GM21515 (cell line): ENCODE measurements at regions not wholly inside any gene's neighbourhood (a gene's known extent, or its start where the extent isn't known, plus 50 kb on each side); places are given as distances from the start of the nearest gene placed in this dataset.
"Not testable (repeated sequence)": the region's sequence is repeated elsewhere in the genome, so short reads cannot be mapped to it uniquely, and the experiment has no call there.

Source experiments
- ATAC-seq: cut with Tn5 transposase; IDR thresholded peaks from one replicate; pipeline ENCODE4 v1.9.1; 2021; ENCODE audit not compliant: unreplicated experiment

- no peak for ATAC-seq
These were observed 105.0 kb upstream of the PRSS3 start for GRCh38 chr9:33690143-33690933.

- no peak for ATAC-seq
These were observed 100.1 kb upstream of the PRSS3 start for GRCh38 chr9:33695299-33695698.

GRCh38 chr9:33695856-33696255 lies 99.5 kb upstream of the PRSS3 start:
- ATAC-seq = no peak

GRCh38 chr9:33697171-33697570 lies 98.2 kb upstream of the PRSS3 start:
- ATAC-seq = no peak

- no peak for ATAC-seq
These were observed 97.1 kb upstream of the PRSS3 start for GRCh38 chr9:33698267-33698666.

GRCh38 chr9:33700940-33701339 lies 94.4 kb upstream of the PRSS3 start:
- not testable (repeated sequence) for ATAC-seq

GRCh38 chr9:33703430-33704102 lies 91.8 kb upstream of the PRSS3 start:
- no peak for ATAC-seq

GRCh38 chr9:33705440-33705839 lies 89.9 kb upstream of the PRSS3 start:
- ATAC-seq = not testable (repeated sequence)

- ATAC-seq = no peak
These were observed 86.9 kb upstream of the PRSS3 start for GRCh38 chr9:33708441-33708840.

- no peak for ATAC-seq
These were observed 86.1 kb upstream of the PRSS3 start for GRCh38 chr9:33709269-33709668.

GRCh38 chr9:33711418-33711817 lies 83.9 kb upstream of the PRSS3 start:
- not testable (repeated sequence) for ATAC-seq

GRCh38 chr9:33714989-33715388 lies 80.4 kb upstream of the PRSS3 start:
- ATAC-seq = no peak

GRCh38 chr9:33718987-33719386 lies 76.4 kb upstream of the PRSS3 start:
- ATAC-seq = no peak

GRCh38 chr9:33719581-33720374 lies 75.6 kb upstream of the PRSS3 start:
- peak; percentile 53 for ATAC-seq

- ATAC-seq = peak; percentile 65
These were observed 73.5 kb upstream of the PRSS3 start for GRCh38 chr9:33721674-33722358.

GRCh38 chr9:33722359-33722675 lies 73.0 kb upstream of the PRSS3 start:
- ATAC-seq = no peak

- ATAC-seq = no peak
These were observed 66.7 kb upstream of the PRSS3 start for GRCh38 chr9:33728613-33729012.

- no peak for ATAC-seq
These were observed 64.2 kb upstream of the PRSS3 start for GRCh38 chr9:33731142-33731541.

- no peak for ATAC-seq
These were observed 63.7 kb upstream of the PRSS3 start for GRCh38 chr9:33731625-33732024.

- ATAC-seq = not testable (repeated sequence)
These were observed 61.0 kb upstream of the PRSS3 start for GRCh38 chr9:33734247-33734940.
